ENCODE measurements at regions not wholly inside any gene's neighbourhood (a gene's known extent, or its start where the extent isn't known, plus 50 kb on each side); places are given as distances from the start of the nearest gene placed in this dataset.

- Mint-ChIP-seq H3K4me1 (peaks cover 24% of the 10 kb centered on the region), H3K27ac (peak overlapping the region; percentile 18; the same call in 1 of the 2 replicates), H3K36me3 (no peaks in the 10 kb centered on the region), H3K27me3 (ENCODE audit: low read depth) (peaks cover 2% of the 10 kb centered on the region; the same call in 1 of the 2 replicates), H3K4me3 (no peak overlapping the region), H3K9me3 (no peaks in the 10 kb centered on the region)
- peak; percentile 33 for DNase-seq (ENCODE audit: low spot score)
- ATAC-seq, result peak; percentile 94
- CTCF ChIA-PET, result interaction anchor here (0.6 to 1.3 kb wide), 5 partner anchors 11 to 840 kb away, joined by 3 to 4 read pairs (median 3); no protein-coding TSS in a partner anchor
- POLR2A ChIA-PET, result interaction anchor here (0.6 to 1.2 kb wide), 2 partner anchors 19 to 77 kb away, joined by 3 to 4 read pairs; no protein-coding TSS in a partner anchor
- no peak for TF ChIP-seq IRF2 (CRISPR knock-in tag; IDR thresholded peaks at IDR 0.05; ENCODE audit: borderline replicate concordance, low read depth)
- TF ChIP-seq, protein P1, sequence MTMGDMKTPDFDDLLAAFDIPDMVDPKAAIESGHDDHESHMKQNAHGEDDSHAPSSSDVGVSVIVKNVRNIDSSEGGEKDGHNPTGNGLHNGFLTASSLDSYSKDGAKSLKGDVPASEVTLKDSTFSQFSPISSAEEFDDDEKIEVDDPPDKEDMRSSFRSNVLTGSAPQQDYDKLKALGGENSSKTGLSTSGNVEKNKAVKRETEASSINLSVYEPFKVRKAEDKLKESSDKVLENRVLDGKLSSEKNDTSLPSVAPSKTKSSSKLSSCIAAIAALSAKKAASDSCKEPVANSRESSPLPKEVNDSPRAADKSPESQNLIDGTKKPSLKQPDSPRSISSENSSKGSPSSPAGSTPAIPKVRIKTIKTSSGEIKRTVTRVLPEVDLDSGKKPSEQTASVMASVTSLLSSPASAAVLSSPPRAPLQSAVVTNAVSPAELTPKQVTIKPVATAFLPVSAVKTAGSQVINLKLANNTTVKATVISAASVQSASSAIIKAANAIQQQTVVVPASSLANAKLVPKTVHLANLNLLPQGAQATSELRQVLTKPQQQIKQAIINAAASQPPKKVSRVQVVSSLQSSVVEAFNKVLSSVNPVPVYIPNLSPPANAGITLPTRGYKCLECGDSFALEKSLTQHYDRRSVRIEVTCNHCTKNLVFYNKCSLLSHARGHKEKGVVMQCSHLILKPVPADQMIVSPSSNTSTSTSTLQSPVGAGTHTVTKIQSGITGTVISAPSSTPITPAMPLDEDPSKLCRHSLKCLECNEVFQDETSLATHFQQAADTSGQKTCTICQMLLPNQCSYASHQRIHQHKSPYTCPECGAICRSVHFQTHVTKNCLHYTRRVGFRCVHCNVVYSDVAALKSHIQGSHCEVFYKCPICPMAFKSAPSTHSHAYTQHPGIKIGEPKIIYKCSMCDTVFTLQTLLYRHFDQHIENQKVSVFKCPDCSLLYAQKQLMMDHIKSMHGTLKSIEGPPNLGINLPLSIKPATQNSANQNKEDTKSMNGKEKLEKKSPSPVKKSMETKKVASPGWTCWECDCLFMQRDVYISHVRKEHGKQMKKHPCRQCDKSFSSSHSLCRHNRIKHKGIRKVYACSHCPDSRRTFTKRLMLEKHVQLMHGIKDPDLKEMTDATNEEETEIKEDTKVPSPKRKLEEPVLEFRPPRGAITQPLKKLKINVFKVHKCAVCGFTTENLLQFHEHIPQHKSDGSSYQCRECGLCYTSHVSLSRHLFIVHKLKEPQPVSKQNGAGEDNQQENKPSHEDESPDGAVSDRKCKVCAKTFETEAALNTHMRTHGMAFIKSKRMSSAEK (CRISPR knock-in tag; IDR thresholded peaks at IDR 0.05; ENCODE audit: borderline replicate concordance), result peak; percentile 73; the same call in 1 of the 2 replicates
Measured at GRCh38 chr12:46963977-46964971, 115.1 kb upstream of the PCED1B start.

- H3K36me3 Mint-ChIP-seq, result no peaks in the 10 kb centered on the region
Measured at GRCh38 chr12:46965137-46965536, 114.3 kb upstream of the PCED1B start.

GRCh38 chr12:46965880-46966279 lies 113.5 kb upstream of the PCED1B start:
- H3K9me3 Mint-ChIP-seq, result no peaks in the 10 kb centered on the region
- ChIA-PET CTCF (interaction anchor here (1.8 kb wide), 1 partner anchor 18 kb away, joined by 5 read pairs; no protein-coding TSS in a partner anchor), POLR2A (no interaction called here)
- no peak overlapping the region for H3K27ac Mint-ChIP-seq
- H3K4me1 Mint-ChIP-seq, result peaks cover 22% of the 10 kb centered on the region
- DNase-seq (ENCODE audit: low spot score) (no peak), ATAC-seq (no peak)
- H3K36me3 Mint-ChIP-seq, result no peaks in the 10 kb centered on the region
- TF ChIP-seq, protein P2, sequence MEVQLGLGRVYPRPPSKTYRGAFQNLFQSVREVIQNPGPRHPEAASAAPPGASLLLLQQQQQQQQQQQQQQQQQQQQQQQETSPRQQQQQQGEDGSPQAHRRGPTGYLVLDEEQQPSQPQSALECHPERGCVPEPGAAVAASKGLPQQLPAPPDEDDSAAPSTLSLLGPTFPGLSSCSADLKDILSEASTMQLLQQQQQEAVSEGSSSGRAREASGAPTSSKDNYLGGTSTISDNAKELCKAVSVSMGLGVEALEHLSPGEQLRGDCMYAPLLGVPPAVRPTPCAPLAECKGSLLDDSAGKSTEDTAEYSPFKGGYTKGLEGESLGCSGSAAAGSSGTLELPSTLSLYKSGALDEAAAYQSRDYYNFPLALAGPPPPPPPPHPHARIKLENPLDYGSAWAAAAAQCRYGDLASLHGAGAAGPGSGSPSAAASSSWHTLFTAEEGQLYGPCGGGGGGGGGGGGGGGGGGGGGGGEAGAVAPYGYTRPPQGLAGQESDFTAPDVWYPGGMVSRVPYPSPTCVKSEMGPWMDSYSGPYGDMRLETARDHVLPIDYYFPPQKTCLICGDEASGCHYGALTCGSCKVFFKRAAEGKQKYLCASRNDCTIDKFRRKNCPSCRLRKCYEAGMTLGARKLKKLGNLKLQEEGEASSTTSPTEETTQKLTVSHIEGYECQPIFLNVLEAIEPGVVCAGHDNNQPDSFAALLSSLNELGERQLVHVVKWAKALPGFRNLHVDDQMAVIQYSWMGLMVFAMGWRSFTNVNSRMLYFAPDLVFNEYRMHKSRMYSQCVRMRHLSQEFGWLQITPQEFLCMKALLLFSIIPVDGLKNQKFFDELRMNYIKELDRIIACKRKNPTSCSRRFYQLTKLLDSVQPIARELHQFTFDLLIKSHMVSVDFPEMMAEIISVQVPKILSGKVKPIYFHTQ (CRISPR knock-in tag; IDR thresholded peaks at IDR 0.05), result no peak
- TF ChIP-seq ZNF219 (CRISPR knock-in tag; IDR thresholded peaks at IDR 0.05; ENCODE audit: borderline replicate concordance) (no peak), ZNF121 (CRISPR knock-in tag; IDR thresholded peaks at IDR 0.05) (no peak), GTF2I (CRISPR knock-in tag; conservative IDR thresholded peaks at IDR 0.05) (no peak), RELA (CRISPR knock-in tag; IDR thresholded peaks at IDR 0.05; ENCODE audit: borderline replicate concordance) (no peak), JUN (CRISPR knock-in tag; IDR thresholded peaks at IDR 0.05) (no peak), NFYB (CRISPR knock-in tag; conservative IDR thresholded peaks at IDR 0.05; ENCODE audit: low read depth) (no peak), IRF2 (CRISPR knock-in tag; IDR thresholded peaks at IDR 0.05; ENCODE audit: borderline replicate concordance, low read depth) (no peak), PREB (CRISPR knock-in tag; IDR thresholded peaks at IDR 0.05; ENCODE audit: borderline replicate concordance) (no peak), RORB (CRISPR knock-in tag; IDR thresholded peaks at IDR 0.05) (no peak)
- TF ChIP-seq, protein P3, sequence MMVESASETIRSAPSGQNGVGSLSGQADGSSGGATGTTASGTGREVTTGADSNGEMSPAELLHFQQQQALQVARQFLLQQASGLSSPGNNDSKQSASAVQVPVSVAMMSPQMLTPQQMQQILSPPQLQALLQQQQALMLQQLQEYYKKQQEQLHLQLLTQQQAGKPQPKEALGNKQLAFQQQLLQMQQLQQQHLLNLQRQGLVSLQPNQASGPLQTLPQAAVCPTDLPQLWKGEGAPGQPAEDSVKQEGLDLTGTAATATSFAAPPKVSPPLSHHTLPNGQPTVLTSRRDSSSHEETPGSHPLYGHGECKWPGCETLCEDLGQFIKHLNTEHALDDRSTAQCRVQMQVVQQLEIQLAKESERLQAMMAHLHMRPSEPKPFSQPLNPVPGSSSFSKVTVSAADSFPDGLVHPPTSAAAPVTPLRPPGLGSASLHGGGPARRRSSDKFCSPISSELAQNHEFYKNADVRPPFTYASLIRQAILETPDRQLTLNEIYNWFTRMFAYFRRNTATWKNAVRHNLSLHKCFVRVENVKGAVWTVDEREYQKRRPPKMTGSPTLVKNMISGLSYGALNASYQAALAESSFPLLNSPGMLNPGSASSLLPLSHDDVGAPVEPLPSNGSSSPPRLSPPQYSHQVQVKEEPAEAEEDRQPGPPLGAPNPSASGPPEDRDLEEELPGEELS (CRISPR knock-in tag; IDR thresholded peaks at IDR 0.05), result no peak
- H3K27me3 Mint-ChIP-seq (ENCODE audit: low read depth), result peaks cover 2% of the 10 kb centered on the region; the same call in 1 of the 2 replicates
- no peak overlapping the region for H3K4me3 Mint-ChIP-seq

More at GRCh38 chr12:46965137-46965536, 114.3 kb upstream of the PCED1B start:
- no peak overlapping the region for H3K27ac Mint-ChIP-seq
- CTCF ChIA-PET, result interaction anchor here (0.5 to 1.8 kb wide), 5 partner anchors 19 to 840 kb away, joined by 3 to 5 read pairs (median 3); no protein-coding TSS in a partner anchor
- H3K4me1 Mint-ChIP-seq, result peaks cover 22% of the 10 kb centered on the region
- no peak for ATAC-seq
- H3K4me3 Mint-ChIP-seq, result no peak overlapping the region
- POLR2A ChIA-PET, result interaction anchor here (0.6 kb wide), 1 partner anchor 78 kb away, joined by 4 read pairs; no protein-coding TSS in a partner anchor
- H3K27me3 Mint-ChIP-seq (ENCODE audit: low read depth), result peaks cover 2% of the 10 kb centered on the region; the same call in 1 of the 2 replicates
- no peak for DNase-seq (ENCODE audit: low spot score)
- no peaks in the 10 kb centered on the region for H3K9me3 Mint-ChIP-seq
- TF ChIP-seq ZMAT4 (CRISPR knock-in tag; IDR thresholded peaks at IDR 0.05), result no peak
- TF ChIP-seq ZNF121 (CRISPR knock-in tag; IDR thresholded peaks at IDR 0.05), result no peak
- no peak for TF ChIP-seq ZNF317 (CRISPR knock-in tag; IDR thresholded peaks at IDR 0.05; ENCODE audit: borderline replicate concordance, low read depth)
- TF ChIP-seq ESRRA (CRISPR knock-in tag; IDR thresholded peaks at IDR 0.05; ENCODE audit: borderline replicate concordance), result no peak
- TF ChIP-seq, protein P4, sequence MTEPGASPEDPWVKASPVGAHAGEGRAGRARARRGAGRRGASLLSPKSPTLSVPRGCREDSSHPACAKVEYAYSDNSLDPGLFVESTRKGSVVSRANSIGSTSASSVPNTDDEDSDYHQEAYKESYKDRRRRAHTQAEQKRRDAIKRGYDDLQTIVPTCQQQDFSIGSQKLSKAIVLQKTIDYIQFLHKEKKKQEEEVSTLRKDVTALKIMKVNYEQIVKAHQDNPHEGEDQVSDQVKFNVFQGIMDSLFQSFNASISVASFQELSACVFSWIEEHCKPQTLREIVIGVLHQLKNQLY (CRISPR knock-in tag; IDR thresholded peaks at IDR 0.05), result no peak
- TF ChIP-seq SMAD4 (CRISPR knock-in tag; IDR thresholded peaks at IDR 0.05), result no peak
- no peak for TF ChIP-seq SOX15 (CRISPR knock-in tag; IDR thresholded peaks at IDR 0.05)
- no peak for TF ChIP-seq ETV6 (CRISPR knock-in tag; IDR thresholded peaks at IDR 0.05)
- TF ChIP-seq NFATC4 (CRISPR knock-in tag; IDR thresholded peaks at IDR 0.05), result no peak

Data from WTC11 (cell line).